WTC11 (cell line): ENCODE measurements at regions not wholly inside any gene's neighbourhood (a gene's known extent, or its start where the extent isn't known, plus 50 kb on each side); places are given as distances from the start of the nearest gene placed in this dataset.

Experiments used
- ATAC-seq: fragments of 200-7000 bp; cut with Tn5 transposase; 2 replicates; pipeline ENCODE4 v1.10.0; 2021; ENCODE audit warnings: mild to moderate bottlenecking, moderate library complexity
- CTCF ChIA-PET: fragments of 300-600 bp; sonication (Branson Sonifier 250); formaldehyde crosslinking; loops from one replicate; lab custom pipeline; 2021; ENCODE audit warnings: antibody characterized with exemption; lab: Charles Lee
- POLR2A ChIA-PET: fragments of 350-600 bp; sonication (Branson Sonifier 250); formaldehyde crosslinking; loops from one replicate; lab custom pipeline; 2021; ENCODE audit warnings: antibody characterized with exemption; lab: Charles Lee
- DNase-seq: peaks from one replicate; pipeline ENCODE4 v3.0.0; 2021; ENCODE audit warnings: low spot score
- H3K27ac Mint-ChIP-seq: 2 replicates; pipeline ENCODE4 v1.8.0; 2021; ENCODE audit warnings: mixed read lengths
- H3K27me3 Mint-ChIP-seq: 2 replicates; pipeline ENCODE4 v1.8.0; 2021; ENCODE audit warnings: low read depth, mild to moderate bottlenecking, moderate library complexity, mixed read lengths
- H3K36me3 Mint-ChIP-seq: 2 replicates; pipeline ENCODE4 v1.8.0; 2021; ENCODE audit warnings: mixed read lengths
- H3K4me1 Mint-ChIP-seq: 2 replicates; pipeline ENCODE4 v1.8.0; 2022; ENCODE audit warnings: mixed read lengths
- H3K4me3 Mint-ChIP-seq: 2 replicates; pipeline ENCODE4 v1.8.0; 2021; ENCODE audit warnings: mild to moderate bottlenecking, moderate library complexity, mixed read lengths
- H3K9me3 Mint-ChIP-seq: 2 replicates; pipeline ENCODE4 v1.8.0; 2021; ENCODE audit warnings: mixed read lengths
- ATF1 ChIP-seq: sonication (generic); formaldehyde crosslinking; IDR thresholded peaks from 2 replicates; pipeline ENCODE4 v1.8.1; 2023; ENCODE audit warnings: mild to moderate bottlenecking, moderate library complexity, missing genetic modification reagents
- E2F4 ChIP-seq: sonication (generic); formaldehyde crosslinking; IDR thresholded peaks from 2 replicates; pipeline ENCODE4 v1.8.1; 2022; ENCODE audit warnings: low read depth, mild to moderate bottlenecking, moderate library complexity, missing genetic modification reagents, borderline replicate concordance
- ERG ChIP-seq: fragments of 250-450 bp; sonication (Bioruptor Pico); IDR thresholded peaks from 2 replicates; pipeline ENCODE4 v1.8.0; 2021; ENCODE audit warnings: mild to moderate bottlenecking
- ETV6 ChIP-seq: sonication (generic); formaldehyde crosslinking; IDR thresholded peaks from 2 replicates; pipeline ENCODE4 v1.8.1; 2022; ENCODE audit warnings: mild to moderate bottlenecking, missing genetic modification reagents
- FOXK1 ChIP-seq: sonication (generic); formaldehyde crosslinking; IDR thresholded peaks from 2 replicates; pipeline ENCODE4 v1.8.0; 2022; ENCODE audit warnings: mild to moderate bottlenecking, moderate library complexity, missing genetic modification reagents
- FOXP1 ChIP-seq: sonication (generic); formaldehyde crosslinking; IDR thresholded peaks from 2 replicates; pipeline ENCODE4 v1.8.0; 2022; ENCODE audit warnings: missing genetic modification reagents, mild to moderate bottlenecking, moderate library complexity, borderline replicate concordance
- GTF2I ChIP-seq: fragments of 250-450 bp; sonication (Bioruptor Pico); conservative IDR thresholded peaks from 2 replicates; pipeline ENCODE4 v1.4.0; 2021; ENCODE audit warnings: mild to moderate bottlenecking
- IRF1 ChIP-seq: sonication (generic); formaldehyde crosslinking; IDR thresholded peaks from 2 replicates; pipeline ENCODE4 v1.8.0; 2023; ENCODE audit warnings: missing genetic modification reagents
- JAZF1 ChIP-seq: fragments of 250-450 bp; sonication (Bioruptor Pico); IDR thresholded peaks from 2 replicates; pipeline ENCODE4 v1.9.0; 2021; ENCODE audit warnings: moderate library complexity, mild to moderate bottlenecking, inconsistent platforms
- KAT7 ChIP-seq: sonication (generic); formaldehyde crosslinking; IDR thresholded peaks from 2 replicates; pipeline ENCODE4 v1.8.1; 2023; ENCODE audit warnings: missing genetic modification reagents, mild to moderate bottlenecking, borderline replicate concordance
- MLX ChIP-seq: sonication (generic); formaldehyde crosslinking; IDR thresholded peaks from 2 replicates; pipeline ENCODE4 v1.8.1; 2023; ENCODE audit warnings: mild to moderate bottlenecking, missing genetic modification reagents, moderate library complexity
- MYBL2 ChIP-seq: sonication (generic); formaldehyde crosslinking; IDR thresholded peaks from 2 replicates; pipeline ENCODE4 v1.8.1; 2023; ENCODE audit warnings: mild to moderate bottlenecking, moderate library complexity, missing genetic modification reagents
- NR1H2 ChIP-seq: sonication (generic); formaldehyde crosslinking; IDR thresholded peaks from 2 replicates; pipeline ENCODE4 v1.9.0; 2021; ENCODE audit warnings: mild to moderate bottlenecking, moderate library complexity, missing genetic modification reagents
- NR3C1 ChIP-seq: sonication (generic); formaldehyde crosslinking; conservative IDR thresholded peaks from 2 replicates; pipeline ENCODE4 v1.8.1; 2023; ENCODE audit warnings: low read depth, mild to moderate bottlenecking, missing genetic modification reagents
- PREB ChIP-seq: sonication (generic); formaldehyde crosslinking; IDR thresholded peaks from 2 replicates; pipeline ENCODE4 v1.8.1; 2022; ENCODE audit warnings: mild to moderate bottlenecking, missing genetic modification reagents, moderate library complexity, borderline replicate concordance
- SMAD3 ChIP-seq: sonication (generic); formaldehyde crosslinking; IDR thresholded peaks from 2 replicates; pipeline ENCODE4 v1.8.0; 2022; ENCODE audit warnings: missing genetic modification reagents, mild to moderate bottlenecking, borderline replicate concordance
- TCF7 ChIP-seq: sonication (generic); formaldehyde crosslinking; IDR thresholded peaks from 2 replicates; pipeline ENCODE4 v1.8.0; 2022; ENCODE audit warnings: mild to moderate bottlenecking, low read depth, missing genetic modification reagents, moderate library complexity
- ZBTB43 ChIP-seq: sonication (generic); formaldehyde crosslinking; IDR thresholded peaks from 2 replicates; pipeline ENCODE4 v1.8.1; 2023; ENCODE audit warnings: mild to moderate bottlenecking, missing genetic modification reagents
- ZNF121 ChIP-seq: sonication (generic); formaldehyde crosslinking; IDR thresholded peaks from 2 replicates; pipeline ENCODE4 v1.8.0; 2023; ENCODE audit warnings: missing genetic modification reagents
- ZNF317 ChIP-seq: sonication (generic); formaldehyde crosslinking; IDR thresholded peaks from 2 replicates; pipeline ENCODE4 v1.8.1; 2023; ENCODE audit warnings: low read depth, mild to moderate bottlenecking, moderate library complexity, missing genetic modification reagents, borderline replicate concordance
- ZNF396 ChIP-seq: fragments of 250-450 bp; sonication (Bioruptor Pico); IDR thresholded peaks from 2 replicates; pipeline ENCODE4 v1.8.0; 2021; ENCODE audit warnings: mild to moderate bottlenecking, moderate library complexity, borderline replicate concordance
- ZSCAN18 ChIP-seq: fragments of 250-450 bp; sonication (Bioruptor Pico); IDR thresholded peaks from 2 replicates; pipeline ENCODE4 v2.1.2; 2022; ENCODE audit warnings: mild to moderate bottlenecking, moderate library complexity
- TF ChIP-seq, protein P1 (sequence below): fragments of 250-450 bp; sonication (Bioruptor Pico); IDR thresholded peaks from 2 replicates; pipeline ENCODE4 v1.9.0; 2021; ENCODE audit warnings: moderate library complexity, mild to moderate bottlenecking, inconsistent platforms, borderline replicate concordance

GRCh38 chr3:146306656-146307455 is 56.0 kb upstream of the PLSCR4 start:
- ATAC-seq = no peak
- Mint-ChIP-seq H3K27ac (no peak overlapping the region), H3K4me3 (no peak overlapping the region), H3K9me3 (peaks cover 29% of the 10 kb centered on the region), H3K36me3 (no peaks in the 10 kb centered on the region)
- ChIA-PET POLR2A (no interaction called here), CTCF (no interaction called here)
- no peak for TF ChIP-seq NR1H2 (CRISPR knock-in tag)
- TF ChIP-seq PREB (CRISPR knock-in tag) = no peak
- no peak for TF ChIP-seq JAZF1 (CRISPR knock-in tag)
- TF ChIP-seq IRF1 (CRISPR knock-in tag) = no peak
- no peak for TF ChIP-seq ZNF396 (CRISPR knock-in tag)
- no peak for TF ChIP-seq TCF7 (CRISPR knock-in tag)
- TF ChIP-seq E2F4 (CRISPR knock-in tag) = no peak
- no peak for TF ChIP-seq ERG
- TF ChIP-seq MLX (CRISPR knock-in tag) = no peak
- no peak for TF ChIP-seq SMAD3 (CRISPR knock-in tag)
- TF ChIP-seq, protein P1, sequence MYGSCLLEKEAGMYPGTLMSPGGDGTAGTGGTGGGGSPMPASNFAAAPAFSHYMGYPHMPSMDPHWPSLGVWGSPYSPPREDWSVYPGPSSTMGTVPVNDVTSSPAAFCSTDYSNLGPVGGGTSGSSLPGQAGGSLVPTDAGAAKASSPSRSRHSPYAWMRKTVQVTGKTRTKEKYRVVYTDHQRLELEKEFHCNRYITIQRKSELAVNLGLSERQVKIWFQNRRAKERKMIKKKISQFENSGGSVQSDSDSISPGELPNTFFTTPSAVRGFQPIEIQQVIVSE (CRISPR knock-in tag) = no peak
- TF ChIP-seq, all 79 proteins: peak for 0
- no peak for DNase-seq
- Mint-ChIP-seq H3K4me1 (no peaks in the 10 kb centered on the region), H3K27me3 (no peaks in the 10 kb centered on the region)

DNA sequence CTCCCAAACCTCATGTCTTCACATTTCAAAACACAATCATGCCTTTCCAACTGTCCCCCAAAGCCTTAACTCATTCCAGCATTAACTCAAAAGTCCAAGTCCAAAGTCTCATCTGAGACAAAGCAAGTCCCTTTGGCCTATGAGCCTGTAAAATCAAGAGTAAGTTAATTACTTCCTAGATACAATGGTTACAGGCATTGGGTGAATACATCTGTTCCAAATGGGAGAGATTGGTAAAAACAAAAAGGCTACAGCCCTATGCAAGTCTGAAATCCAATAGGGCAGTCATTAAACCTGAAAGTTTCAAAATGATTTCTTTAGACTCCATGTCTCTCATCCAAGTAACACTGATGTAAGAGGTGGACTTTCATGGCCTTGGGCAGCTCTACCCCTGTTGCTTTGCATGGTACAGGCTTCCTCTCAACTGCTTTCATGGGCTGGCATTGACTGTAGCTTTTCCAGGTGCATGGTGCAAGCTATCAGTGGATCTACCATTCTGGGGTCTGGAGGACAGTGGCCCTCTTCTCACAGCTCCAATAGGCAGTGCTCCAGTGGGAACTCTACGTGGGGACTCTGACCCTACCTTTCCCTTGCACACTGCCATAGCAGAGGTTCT is 55.0 kb upstream of the PLSCR4 start:
- ATAC-seq (no peak), DNase-seq (no peak)
- Mint-ChIP-seq H3K4me1 (no peaks in the 10 kb centered on the region), H3K36me3 (no peaks in the 10 kb centered on the region), H3K27ac (no peak overlapping the region), H3K9me3 (peaks cover 19% of the 10 kb centered on the region), H3K4me3 (no peak overlapping the region), H3K27me3 (no peaks in the 10 kb centered on the region)
- ChIA-PET CTCF (no interaction called here), POLR2A (no interaction called here)
- TF ChIP-seq NR3C1 (CRISPR knock-in tag) (no peak), MLX (CRISPR knock-in tag) (no peak), KAT7 (no peak), FOXK1 (CRISPR knock-in tag) (no peak), FOXP1 (CRISPR knock-in tag) (no peak), ZNF121 (CRISPR knock-in tag) (no peak), ZBTB43 (CRISPR knock-in tag) (no peak), GTF2I (CRISPR knock-in tag) (no peak), MYBL2 (no peak), ETV6 (CRISPR knock-in tag) (no peak), ZNF317 (CRISPR knock-in tag) (no peak), ATF1 (CRISPR knock-in tag) (no peak), ZSCAN18 (CRISPR knock-in tag) (no peak)
- TF ChIP-seq, protein P1 (CRISPR knock-in tag) = no peak
